H1 (cell line): ENCODE measurements at regions not wholly inside any gene's neighbourhood (a gene's known extent, or its start where the extent isn't known, plus 50 kb on each side); places are given as distances from the start of the nearest gene placed in this dataset.

Experiments used
- JUN ChIP-seq: IDR thresholded peaks from 2 replicates; pipeline ENCODE4 v1.6.1; 2011; ENCODE audit warnings: low read depth, mild to moderate bottlenecking, improper control_type of control experiment, low read length
- KDM1A ChIP-seq: fragments of 200-600, 300-600 bp; sonication (generic); IDR thresholded peaks from 2 replicates; pipeline ENCODE4 v1.7.1; 2016; ENCODE audit warnings: mild to moderate bottlenecking, low read length, borderline replicate concordance

DNA sequence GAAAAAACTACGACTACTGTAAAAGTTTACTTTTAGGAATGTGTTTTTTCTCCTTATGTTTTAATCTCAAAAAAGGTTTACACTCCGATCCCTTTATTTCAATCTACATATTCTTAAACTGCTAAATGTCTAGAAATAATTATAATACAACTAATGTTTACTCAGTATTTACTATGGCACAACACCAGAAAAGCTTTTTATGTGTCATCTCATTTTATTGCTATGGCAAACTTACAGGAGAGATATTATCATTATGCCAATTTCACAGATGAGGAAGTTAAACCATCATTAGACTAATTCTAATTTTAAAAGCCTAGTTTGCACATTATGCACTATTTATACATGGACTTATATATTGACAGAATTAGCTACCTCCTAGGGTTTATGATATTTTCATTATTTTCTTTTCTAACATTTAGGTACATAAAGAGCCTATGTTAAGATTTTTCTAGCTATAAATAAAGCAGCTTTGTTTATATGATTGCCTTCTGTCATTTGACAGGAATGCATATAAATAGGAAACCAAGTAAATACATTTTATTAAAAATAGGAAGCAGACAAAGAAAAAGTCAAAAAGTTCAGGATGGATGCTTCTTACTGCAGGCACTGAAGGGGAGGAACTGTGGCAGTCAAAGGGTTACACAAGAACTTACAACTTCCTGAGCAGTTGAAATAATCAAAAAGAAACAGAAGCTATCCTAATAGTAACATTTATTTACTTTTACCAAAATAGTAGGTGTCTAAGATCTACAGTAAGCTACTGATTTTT lies 442.4 kb downstream of the LTN1 start (continued):
- no peak for TF ChIP-seq JUN
- no peak for TF ChIP-seq KDM1A
